ENCODE measurements at regions not wholly inside any gene's neighbourhood (a gene's known extent, or its start where the extent isn't known, plus 50 kb on each side); places are given as distances from the start of the nearest gene placed in this dataset.

DNA sequence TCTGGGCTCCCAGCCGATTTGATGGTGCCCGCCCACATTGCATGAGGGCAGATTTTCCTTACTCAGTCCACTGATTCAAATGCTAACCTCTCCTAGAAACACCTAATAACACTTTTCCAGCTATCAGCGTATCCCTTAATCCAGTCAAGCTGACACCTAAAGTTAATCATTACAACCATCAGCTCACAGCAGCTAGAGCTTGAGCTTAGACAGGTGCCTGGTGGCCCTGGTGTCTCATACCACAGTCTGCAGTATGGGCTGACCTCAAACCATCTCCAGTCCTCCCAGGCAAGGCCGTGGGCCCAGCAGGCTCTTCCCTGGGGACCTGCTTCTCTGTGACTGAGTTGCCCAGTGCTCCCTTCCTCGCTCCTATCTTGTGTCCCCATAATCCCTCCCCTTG is 174.4 kb upstream of the NECTIN1 start:
- H3K27ac ChIP-seq: no peak overlapping the region
- TF ChIP-seq, protein P1, sequence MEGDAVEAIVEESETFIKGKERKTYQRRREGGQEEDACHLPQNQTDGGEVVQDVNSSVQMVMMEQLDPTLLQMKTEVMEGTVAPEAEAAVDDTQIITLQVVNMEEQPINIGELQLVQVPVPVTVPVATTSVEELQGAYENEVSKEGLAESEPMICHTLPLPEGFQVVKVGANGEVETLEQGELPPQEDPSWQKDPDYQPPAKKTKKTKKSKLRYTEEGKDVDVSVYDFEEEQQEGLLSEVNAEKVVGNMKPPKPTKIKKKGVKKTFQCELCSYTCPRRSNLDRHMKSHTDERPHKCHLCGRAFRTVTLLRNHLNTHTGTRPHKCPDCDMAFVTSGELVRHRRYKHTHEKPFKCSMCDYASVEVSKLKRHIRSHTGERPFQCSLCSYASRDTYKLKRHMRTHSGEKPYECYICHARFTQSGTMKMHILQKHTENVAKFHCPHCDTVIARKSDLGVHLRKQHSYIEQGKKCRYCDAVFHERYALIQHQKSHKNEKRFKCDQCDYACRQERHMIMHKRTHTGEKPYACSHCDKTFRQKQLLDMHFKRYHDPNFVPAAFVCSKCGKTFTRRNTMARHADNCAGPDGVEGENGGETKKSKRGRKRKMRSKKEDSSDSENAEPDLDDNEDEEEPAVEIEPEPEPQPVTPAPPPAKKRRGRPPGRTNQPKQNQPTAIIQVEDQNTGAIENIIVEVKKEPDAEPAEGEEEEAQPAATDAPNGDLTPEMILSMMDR (conservative IDR thresholded peaks at IDR 0.05): no peak

DNA sequence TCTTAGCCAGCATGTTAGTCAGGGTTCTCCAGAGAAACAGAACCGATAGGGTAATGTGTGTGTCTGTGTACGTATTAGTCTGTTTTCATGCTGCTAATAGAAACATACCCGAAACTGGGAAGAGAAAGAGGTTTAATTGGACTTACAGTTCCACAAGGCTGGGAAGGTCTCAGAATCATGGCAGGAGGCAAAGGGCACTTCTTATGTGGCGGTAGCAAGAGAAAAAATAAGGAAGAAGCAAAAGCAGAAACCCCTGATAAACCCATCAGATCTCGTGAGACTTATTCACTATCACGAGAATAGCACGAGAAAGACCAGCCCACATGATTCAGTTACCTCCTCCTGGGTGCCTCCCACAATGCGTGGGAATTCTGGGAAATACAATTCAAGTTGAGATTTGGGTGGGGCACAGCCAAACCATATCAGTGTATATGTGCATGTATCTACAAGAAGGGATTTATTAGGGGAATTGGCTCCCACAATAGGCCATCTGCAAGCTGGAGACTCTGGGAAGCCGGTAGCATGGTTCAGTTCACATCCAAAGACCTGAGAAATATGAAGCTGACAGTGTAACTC is 173.7 kb upstream of the NECTIN1 start:
- TF ChIP-seq, protein P1 (conservative IDR thresholded peaks at IDR 0.05): no peak

DNA sequence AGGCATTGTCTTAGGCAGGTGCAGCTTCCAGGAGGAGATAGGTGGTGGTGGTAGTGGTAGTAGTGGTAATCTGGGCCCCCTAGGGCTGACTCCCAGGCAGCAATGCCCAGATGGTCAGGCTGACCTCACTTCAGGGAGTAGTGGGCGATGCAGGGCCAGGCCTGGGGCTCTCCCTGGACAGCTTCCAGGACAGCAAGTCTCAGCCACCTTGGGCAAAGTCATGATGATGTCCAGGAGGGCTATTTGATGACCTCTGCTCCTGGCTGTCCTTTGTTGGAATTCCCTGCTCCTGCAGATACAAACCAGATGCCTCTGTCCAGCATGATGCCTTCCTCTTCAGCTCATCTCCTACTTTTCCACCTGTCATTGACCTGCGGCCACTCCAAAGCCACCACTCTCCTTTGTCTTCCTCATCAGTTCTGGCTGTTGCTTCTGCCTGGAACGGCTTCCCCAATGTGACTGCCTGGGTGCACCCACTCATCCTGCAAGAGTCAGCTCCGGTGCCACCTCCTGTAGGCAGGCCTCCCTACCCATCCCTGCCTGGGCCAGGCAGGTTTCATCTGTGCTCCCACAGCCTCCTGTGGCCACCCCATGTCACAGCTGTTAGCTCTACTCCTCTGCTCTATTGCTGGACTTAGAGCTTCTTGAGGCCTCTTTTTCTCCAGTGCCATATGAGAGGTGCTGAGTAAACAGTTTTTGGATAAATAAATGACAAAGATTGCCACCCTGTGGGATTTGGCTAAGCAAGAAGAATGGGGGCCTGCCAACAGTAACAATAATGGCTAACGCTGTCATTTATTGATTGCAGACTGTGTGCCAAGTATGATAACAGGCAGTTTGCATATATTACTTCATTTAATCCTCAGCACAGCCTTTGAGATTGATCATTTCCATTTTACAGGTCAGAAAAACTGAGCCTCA is 172.9 kb upstream of the NECTIN1 start:
- TF ChIP-seq, protein P1 (conservative IDR thresholded peaks at IDR 0.05): no peak
- no peak overlapping the region for H3K27ac ChIP-seq

More for the DNA sequence above, 173.7 kb upstream of the NECTIN1 start:
- no peak overlapping the region for H3K27ac ChIP-seq

DNA sequence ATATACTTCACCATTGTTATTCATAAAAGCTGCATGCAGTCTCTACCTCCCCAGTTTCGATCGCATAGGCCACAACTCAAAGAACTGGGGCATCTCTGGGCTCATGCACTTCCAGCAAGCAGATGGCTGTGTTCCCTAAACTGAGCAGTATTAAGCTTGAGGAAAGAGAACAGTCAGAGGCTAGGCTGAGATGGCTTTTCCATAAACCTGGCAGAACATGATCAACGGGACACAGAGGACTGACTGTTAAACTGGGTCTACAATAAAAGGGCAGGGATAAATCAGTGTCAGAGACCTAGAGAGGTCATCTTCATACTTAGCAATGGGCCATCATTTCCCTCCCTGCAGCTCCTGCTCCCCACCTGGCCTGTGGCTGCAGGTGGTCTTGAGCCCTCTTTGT is 171.0 kb upstream of the NECTIN1 start:
- TF ChIP-seq, protein P1 (conservative IDR thresholded peaks at IDR 0.05): no peak
- no peak overlapping the region for H3K27ac ChIP-seq

DNA sequence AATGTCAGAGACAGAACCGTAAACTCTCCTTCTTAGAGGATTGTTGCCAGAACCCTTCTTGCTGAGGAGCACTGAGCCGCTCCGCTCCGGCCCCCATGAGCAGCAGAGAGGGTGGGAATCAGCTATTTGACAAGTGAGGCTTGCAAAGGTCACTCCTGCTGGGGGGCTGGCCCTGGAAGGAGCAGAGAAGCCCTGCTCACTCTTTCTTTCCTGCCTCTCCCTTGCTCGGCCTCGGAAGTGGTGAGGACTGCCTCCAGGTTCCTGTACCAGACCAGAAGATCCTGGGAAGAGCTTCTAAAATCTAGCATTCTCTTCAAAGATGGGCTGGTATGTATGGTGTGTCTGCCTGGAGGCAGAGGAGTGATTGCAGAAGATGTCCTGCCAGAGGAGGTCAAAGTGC is 168.6 kb upstream of the NECTIN1 start:
- TF ChIP-seq, protein P1 (conservative IDR thresholded peaks at IDR 0.05): no peak
- no peak overlapping the region for H3K27ac ChIP-seq

DNA sequence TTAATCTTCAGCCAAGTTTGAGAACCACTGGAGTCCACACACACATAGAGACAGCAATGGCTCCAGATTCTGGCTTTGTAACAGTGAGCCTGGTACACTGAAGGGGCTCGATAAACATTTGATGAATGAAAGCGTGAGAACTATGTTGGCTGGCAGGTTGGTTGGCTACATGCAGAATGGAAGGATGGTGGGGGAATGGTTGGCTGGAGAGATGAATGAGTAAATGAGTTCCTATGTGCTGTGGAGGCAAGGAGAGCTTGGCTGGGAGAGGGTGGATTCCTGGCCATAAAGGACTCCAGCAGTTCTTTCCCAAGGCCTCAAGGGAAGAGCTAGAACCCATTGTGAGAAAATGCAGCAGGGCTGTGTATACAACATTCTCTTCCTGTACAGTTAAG is 168.0 kb upstream of the NECTIN1 start:
- H3K27ac ChIP-seq: no peak overlapping the region
- TF ChIP-seq, protein P1 (conservative IDR thresholded peaks at IDR 0.05): no peak

DNA sequence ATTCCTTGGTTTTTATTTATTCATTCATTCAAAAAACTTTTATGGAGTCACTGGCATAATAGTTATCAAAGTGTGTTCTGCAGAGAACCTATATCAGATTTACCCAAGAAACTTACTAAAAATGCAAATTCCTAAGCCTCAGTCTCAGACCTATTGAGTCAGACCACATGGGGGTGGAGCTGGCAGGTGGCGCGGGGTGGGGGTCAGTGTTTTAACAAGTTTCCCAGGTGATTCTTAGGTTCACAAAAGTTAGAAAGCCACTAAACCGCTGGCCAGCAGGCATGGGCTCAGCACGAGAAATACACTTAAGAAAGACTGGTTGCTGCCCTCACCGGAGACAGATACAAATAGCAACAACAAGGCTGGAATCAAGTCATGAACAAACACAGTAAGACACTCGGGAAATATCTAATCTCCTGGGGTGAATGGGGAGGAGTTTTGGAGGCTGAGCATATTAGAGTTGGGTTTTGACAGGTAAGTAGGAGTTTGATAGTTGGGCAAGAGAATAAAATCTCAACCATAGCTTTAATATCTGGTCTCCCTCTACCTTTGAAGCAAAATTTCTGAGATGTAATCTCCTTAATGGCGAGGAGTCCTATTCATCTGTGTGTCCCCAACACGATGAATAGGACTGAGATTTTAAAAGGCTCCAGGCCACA is 167.5 kb upstream of the NECTIN1 start:
- H3K27ac ChIP-seq: no peak overlapping the region
- TF ChIP-seq, protein P1 (conservative IDR thresholded peaks at IDR 0.05): no peak

All from VCaP (cell line).